Stimulated activated CD4-positive, alpha-beta T cell treated with anti-CD3 and anti-CD28 coated beads, Interleukin-12 subunit alpha, Interleukin-12 subunit beta, amount 100 ng/mL, for 24 hours (primary cell): ENCODE measurements at regions not wholly inside any gene's neighbourhood (a gene's known extent, or its start where the extent isn't known, plus 50 kb on each side); places are given as distances from the start of the nearest gene placed in this dataset.
"Not testable (repeated sequence)": the region's sequence is repeated elsewhere in the genome, so short reads cannot be mapped to it uniquely, and the experiment has no call there.

Source experiments
- DNase-seq, 2 experiments: peaks; one replicate each; pipeline ENCODE4 v3.0.0-alpha.2; 2020; ENCODE audit warnings: low read depth in 2 of 2

DNA sequence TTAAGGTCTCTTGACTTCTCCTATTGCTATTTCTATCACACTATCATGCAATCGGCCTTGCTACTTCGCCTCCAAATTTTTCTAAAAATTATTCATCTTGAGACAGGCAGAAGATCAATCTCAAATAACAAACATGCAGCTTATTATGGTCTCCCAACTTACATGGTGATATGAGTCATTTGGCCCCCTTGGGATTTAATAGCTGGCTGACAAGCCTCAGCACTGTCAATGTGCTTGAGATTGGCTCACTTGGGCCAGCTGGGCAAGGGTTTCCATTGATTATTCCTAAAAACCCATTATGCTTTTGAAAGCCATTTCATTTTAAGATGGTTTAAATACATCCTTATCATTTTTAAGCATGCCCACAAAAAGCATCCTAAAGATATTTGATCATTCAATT is 224.5 kb upstream of the NFIA start:
- DNase-seq: no peak

DNA sequence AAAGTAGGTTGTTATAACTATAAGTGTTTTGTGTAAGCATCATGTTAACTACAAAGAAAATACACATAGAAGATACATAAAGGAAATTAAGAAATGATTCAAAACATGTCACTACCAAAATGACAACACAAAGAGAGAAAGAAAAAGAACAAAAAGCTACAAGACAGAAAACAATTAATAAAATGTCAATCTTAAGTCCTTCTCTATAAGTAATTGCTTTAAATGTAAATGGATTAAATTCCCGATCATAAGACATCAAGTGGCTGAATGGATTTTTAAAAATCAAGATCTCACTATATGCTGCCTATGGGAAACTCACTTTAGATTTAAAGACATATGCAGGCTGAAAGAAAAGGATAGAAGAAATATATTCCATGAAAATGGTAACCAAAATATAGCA is 232.3 kb upstream of the NFIA start:
- no peak for DNase-seq

DNA sequence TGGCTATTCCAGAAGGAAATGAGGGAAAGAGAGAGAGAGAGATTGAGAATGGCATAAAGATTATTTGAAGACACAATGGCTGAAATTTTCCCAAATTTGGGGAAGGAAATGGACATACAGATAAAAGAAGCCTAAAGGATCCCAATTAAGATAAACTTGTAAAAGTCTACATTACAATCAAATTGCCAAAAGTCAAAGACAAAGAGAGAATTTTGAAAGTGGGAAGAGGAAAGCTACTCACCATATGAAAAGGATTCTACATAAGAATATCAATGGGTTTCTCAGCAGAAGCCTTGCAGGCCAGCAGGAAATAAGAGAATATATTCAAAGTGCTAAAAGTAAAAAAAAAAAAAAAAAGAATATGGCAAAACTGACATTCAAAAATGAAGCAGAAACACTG is 233.0 kb upstream of the NFIA start:
- no peak for DNase-seq

DNA sequence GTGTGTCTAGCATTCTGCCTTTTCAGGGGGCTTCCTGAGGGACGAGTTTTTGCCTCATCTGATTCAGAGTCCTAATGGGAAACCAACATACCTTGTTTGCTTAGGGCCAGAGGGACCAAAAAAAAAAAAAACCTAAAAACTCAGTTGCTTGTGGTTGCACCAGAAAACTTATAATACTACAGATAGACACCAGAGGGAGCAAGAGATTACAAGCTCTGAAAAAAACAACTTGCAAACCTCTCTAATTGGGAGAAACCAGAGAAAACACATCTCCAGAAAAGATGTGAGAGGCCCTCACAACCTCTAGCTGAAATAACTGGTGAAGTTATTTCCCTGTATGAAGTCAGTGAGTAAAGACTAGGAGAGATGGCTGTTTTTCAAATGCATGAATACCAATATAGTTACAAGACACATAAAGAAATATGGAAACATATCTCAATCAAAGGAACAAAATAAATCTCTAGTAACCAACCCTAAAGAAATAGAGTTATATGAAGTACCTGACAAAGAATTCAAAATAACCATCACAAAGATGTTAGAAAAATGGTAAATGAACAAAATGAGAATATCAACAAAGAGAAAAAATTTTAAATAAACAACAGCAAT is 233.7 kb upstream of the NFIA start:
- no peak for DNase-seq

DNA sequence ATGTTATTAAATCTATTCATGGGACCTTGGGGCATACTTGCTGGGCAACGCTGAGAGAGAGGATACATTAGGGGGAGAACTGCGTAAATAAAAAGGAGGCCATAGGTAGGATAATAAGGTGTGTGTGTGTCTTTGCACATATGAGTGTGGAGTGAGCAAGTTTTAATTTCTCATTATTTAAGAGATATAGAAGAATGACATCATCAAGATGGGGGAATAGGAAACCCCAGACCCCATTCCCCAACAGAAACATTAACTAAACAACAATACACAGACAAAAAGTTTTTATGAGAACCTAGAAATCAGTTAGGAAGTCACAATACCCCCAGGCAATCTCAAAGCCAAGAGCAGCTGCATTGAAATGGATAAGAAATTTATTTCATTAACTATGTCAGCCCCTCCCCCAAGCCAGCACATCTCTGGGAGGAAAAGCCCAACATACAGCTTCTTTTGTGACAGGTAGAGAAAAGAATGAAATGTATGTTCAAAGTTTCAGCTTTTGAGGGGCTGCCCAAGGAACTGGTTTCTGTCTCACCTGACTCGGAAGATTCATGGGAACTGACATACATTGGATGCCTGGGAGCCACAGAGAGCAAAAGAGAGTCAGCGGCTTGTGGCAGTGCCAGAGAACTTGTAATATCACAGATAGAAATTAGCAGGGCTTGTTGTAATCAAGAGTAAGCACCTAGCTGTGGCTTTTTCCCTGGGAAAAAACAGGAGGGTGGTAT is 234.3 kb upstream of the NFIA start:
- no peak for DNase-seq

DNA sequence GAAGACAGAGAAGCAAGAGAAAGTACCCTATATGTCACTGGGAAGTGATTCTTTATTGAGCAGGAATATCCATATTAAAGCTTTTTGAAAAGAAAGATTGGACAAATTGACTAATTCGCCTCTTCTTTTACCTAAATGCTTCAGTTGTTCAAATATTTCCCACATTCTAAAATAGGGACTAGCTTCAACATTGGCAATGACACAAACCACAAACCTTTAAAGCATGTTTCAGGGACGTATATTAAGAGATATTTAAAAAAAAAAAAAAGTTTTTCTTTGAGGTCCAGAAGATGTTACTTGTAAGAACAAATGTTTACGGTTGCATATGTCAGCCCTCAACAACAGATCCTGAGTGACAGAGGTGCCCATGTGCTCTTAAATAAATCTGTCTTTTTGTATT is 235.0 kb upstream of the NFIA start:
- DNase-seq: no peak

DNA sequence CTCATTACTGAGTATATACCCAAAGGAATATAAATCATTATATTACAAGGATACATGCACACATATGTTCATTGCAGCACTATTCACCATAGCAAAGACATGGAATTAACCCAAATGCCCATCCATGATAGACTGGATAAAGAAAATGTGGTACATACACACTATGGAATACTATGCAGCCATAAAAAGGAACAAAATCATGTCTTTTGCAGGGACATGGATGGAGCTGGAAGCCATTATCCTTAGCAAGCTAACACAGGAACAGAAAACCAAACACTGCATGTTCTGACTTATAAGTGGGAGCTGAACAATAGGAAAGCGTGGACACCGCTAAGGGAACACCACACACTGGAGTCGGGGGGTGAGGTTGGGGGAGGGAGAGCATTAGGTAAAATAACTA is 236.7 kb upstream of the NFIA start:
- not testable (repeated sequence) for DNase-seq

DNA sequence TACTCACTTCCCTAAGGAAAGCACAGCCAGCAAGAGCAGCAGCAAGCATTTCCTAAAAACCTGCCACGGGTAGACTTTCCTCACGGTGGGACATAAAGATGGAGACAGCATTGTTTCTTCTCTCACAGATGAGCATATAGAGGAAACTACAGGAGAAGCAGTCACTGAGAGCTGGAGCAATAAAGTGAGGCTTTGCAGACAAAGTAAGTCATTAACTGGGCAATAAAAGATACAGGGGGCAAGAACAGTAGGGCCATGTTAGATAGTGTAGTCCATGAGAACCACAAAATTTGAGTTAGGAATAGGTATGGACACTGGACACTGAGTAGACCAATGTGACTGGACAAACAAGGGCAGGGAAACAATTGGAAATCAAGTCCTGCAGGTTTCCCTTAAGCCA is 240.1 kb upstream of the NFIA start:
- no peak for DNase-seq

DNA sequence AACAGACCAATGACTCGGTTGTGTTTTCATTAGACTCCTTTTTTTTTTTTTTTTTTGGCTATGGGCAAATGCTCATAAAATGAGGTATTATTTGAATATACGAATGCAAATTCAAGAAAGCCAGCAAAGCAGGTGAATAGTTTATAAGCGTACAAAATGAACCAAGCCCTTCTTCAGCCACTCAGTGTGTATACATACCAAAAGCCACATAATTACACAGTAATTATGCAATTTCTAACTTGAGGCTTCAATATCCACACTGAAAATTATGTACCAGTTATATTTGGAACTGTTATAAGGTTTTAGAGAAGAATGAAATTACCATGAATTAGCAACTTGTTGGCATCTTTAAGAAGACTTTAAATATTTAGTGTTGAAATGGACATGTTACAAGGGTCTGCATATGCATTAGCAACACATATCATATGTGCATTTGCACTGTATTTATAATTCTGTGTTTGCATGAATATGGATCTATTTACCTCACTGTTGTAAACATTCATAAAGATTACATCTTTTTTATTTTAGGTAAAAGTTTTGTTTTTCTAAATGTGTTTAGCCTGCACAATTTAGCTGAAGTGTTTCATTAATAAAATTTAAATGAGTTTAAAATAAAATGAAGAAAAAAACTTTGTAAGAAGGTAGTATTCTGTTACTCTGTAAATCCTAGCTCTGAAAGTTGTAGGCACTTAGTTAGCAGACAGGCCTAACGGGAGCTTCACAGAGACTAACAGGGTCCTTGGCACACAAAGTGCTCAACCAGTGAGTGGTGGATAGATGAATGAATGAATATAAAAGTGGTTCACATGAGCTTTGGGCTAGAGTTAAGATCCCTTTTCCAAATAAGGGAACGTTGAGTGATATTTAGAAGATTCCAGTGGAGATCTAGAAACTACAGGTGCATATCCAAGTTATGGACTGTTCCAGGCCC is 241.0 kb upstream of the NFIA start:
- no peak for DNase-seq

DNA sequence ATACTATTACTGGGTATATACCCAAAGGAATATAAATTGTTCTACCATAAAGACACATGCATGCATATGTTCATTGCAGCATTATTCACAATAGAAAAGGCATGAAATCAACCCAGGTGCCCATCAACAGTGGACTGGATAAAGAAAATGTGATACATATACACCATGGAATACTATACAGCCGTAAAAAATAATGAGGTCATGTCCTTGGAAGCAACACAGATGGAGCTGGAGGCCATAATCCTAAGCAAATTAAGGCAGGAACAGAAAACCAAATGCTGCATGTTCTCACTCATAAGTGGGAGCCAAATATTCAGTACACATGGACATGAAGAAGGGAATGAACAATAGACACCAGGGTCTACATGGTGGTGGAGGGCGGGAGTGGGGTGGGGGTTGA is 241.9 kb upstream of the NFIA start:
- not testable (repeated sequence) for DNase-seq

DNA sequence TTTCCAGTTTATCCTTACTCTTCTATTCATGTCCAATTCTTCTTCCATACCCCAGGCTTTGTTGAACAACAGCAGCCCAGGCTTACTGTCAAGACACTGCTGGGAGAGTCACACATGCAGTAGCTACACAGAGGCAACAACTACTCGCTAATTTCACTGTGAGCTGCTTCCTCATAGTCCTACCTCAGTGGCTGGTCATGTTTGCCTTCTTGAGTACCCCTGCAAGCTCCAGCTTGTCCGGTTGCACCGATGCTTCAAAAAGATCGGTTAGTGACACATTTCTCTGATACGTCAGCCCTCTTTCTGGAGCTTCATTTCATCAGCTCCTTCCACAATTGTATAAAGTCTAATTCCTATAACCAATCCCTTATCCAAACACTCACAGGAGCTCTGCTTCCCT is 246.7 kb upstream of the NFIA start:
- DNase-seq: no peak

DNA sequence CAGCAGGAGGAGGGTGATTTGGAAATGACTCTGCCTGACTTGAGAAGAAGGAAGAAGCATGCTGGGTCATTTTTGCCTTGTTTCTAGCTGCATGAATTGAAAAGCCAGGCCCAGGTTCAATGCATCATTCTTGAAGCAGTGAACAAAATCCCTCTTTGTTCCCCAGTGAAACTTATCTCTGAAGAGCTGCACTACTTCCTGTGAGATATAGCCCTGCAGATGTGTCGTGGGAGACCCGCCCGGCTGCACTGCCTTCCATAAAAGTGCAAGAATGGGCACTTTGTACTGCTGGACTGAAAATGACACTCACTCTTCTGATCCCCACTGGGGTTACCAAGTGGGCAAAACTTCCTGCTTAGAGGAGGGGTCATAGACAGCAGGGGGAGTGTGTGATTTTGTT is 249.2 kb upstream of the NFIA start:
- no peak for DNase-seq

DNA sequence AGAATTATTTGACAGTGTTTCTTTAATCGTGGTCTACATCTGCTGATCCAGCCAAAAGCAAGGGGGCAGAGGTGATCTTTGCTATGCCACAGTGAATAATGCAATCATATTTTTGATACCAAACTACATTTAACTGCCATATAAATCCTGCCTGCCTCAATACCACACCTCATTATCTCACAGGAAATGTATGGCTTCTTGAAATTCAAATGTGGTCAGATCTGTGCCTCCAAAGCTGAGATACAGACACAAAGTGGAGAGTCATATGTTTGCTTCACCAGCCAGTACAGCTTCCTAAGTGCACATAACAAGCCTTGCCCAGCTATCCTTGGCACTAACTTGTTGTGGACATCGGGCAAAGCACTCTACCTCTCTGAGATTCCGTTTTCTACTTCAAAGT is 250.0 kb upstream of the NFIA start:
- DNase-seq: no peak

DNA sequence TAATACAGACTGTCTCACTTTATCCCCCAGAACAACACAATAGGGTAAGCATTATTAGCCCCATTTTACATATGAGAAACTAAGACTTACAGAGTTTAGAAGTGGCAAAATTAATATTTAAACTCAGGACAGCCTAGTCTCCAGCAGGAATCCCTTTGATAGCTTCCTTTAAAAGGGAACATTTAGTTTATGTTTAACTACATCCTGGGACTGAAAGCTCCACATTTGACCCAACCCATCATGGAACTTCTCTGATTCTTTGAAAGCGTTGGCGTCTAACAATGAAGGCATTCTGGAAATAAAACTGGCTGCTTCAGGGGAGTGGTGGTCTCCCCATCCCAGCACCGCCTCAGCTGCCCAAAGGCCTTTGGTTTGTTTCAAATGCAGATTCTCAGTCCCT is 250.6 kb upstream of the NFIA start:
- no peak for DNase-seq

DNA sequence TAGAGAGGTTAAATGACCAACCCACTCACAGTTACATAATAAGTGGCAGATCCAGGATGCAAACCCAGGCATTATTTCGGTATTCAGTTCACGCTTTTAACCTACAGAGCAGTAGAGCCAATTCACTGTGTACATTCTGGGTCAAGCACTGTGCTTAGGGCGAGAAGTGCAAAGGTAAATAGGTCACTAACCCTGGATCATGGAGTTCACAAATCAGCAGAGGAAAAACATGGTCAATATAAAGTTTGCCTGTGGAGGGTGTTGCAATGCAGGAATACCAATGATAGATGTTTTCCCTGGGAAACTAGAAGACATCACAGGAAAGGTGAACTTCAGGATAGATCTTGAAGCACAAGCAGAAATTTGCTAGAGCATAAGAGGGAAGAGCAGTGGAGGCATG is 253.4 kb upstream of the NFIA start:
- DNase-seq: no peak

DNA sequence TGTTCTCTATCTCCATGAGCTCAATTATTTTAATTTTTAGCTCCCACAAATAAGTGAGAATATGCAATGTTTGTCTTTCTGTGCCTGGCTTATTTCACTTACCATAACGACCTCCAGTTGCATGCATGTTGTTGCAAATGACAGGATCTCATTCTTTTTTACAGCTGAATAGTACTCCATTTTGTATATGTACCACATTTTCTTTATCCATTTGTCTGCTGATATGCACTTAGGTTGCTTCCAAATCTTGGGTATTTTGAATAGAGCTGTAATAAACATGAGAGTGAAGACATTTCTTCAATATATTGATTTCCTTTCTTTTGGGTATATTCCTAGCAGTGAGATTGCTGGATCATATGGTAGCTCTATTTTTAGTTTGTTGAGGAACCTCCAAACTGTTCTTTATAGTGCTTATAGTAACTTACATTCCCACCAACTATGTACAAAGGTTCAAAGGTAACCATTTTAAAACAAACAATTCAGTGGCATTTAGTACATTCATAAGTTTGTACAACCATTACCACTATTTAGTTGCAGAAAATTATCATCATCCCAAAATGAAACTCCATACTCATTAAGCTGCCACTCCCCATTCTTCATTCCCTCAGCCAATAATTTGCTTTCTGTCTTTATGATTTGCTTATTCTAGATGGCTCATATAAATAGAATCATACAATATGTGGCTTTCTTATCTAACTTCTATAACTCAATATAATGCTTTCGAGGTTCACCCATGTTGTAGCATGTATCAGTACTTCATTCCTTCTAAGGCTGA is 255.9 kb upstream of the NFIA start:
- DNase-seq: no peak

DNA sequence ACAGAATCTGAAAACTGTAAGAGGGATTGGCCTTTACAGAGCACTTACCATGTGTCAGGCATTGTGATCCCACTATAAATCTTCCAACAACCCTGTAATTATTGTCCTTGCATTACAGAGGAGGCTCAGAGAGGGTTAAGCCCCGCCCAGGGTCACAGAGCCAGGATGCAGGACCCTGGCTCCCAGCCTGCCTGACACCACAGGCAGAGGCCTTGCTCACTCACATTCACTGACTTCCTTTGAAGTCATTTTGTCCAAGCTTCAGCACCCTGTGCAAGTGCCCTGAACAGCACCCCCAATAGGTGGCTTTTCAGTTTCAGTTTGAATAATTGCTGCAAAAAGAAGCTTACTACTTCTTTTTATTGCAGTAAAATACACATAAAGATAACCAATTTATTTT is 256.8 kb upstream of the NFIA start:
- no peak for DNase-seq

DNA sequence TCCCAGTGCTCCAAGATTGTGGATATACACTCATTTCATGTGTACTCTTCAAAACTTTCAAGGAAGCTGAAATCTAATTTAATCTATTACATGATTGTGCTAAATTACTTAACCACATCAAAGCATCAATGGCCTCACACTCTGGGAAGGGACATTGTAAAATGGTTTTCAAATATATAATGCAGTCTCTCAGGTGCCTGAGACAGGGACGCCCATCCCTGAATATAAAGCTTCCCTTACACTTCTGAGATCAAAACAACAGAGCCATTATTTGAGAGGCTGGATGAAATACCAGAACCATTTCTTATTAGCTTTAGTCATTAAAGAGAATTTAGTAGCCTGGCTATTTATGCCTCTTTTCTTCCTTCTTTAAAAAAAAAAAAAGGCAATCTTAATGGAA is 259.2 kb upstream of the NFIA start:
- no peak for DNase-seq

DNA sequence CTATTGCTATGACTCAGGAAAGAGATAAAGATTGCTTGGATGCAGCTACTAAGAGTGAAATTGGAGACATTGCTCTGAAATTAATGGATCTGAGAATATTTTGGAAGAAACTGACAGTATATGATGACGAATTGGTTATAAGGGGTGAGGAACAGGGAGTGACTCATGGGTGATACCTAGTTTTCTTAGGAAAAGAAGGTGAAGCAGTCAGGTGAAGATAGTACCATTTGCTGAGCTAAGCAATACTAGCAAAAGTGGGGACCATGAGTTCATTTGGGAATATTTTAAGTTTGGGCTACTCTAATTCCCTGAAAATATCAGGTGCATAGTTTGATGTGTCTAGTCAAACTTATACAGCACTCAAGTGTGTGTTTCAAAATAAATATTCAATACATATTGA is 260.1 kb upstream of the NFIA start:
- DNase-seq: no peak

DNA sequence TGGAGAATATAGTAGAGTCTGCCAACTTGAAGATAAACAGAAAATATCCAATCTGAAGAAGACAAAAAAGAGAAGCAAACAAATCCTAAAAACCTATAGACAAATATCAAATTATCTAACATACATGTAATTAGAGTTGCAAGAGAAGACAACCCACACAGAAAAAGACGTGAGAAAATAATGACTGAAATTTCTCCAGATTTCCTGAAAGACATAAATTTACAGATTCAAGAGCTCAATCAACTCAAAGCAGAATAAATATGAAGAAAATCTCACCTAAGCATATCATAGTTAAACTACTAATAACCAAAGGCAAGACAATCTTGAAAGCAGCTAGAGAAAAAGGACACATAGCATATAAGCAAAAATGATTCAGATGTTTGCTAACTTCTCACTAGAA is 261.2 kb upstream of the NFIA start:
- DNase-seq: no peak

DNA sequence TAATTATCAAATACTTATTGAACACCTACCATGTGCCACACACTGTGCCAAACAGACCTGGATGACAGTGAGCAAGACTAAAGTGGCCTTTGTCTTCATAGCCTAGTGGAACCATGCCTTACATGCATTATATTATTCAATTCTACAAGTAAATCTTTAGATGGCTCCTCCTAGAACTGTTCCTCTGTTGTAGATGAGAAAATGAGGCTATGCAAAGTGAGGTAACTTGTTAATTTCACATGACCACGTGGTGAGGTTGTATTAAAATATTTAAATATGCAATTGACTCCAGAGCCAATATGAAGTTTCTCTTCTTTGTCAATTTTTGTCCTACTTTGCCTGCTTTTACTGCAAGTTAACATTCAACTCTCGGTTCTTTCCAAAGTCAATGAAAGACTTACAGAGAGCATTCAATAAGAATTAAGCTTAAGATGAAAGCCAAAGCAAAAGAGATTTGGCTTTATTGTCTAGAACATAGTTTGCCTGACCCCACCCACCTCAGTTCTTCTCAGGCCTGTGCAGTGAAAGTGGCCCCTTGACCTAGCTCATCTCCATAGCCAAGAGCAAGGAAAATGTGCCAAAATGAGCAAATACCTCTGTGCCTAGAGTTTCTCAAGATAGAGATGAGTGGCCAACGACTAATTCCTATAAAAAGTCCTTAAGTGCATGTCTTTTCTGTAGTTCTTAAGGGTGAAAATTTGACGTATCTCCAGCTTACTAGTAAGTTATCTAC is 263.2 kb upstream of the NFIA start:
- DNase-seq: no peak
